Astrocyte (in vitro differentiated cells and primary cell): ENCODE measurements at regions not wholly inside any gene's neighbourhood (a gene's known extent, or its start where the extent isn't known, plus 50 kb on each side); places are given as distances from the start of the nearest gene placed in this dataset.

Experiments used
- CTCF ChIP-seq: IDR thresholded peaks from 2 replicates; pipeline ENCODE4 v1.5.1; 2011; ENCODE audit warnings: low read depth, mild to moderate bottlenecking, inconsistent platforms, low read length, moderate library complexity; ENCODE audit not compliant: insufficient read depth
- EZH2 ChIP-seq: IDR thresholded peaks from 2 replicates; pipeline ENCODE4 v1.6.1; 2012; ENCODE audit warnings: mild to moderate bottlenecking, low read length, inconsistent platforms; ENCODE audit not compliant: insufficient read depth

GRCh38 chr2:9063023-9063606 lies 59.6 kb upstream of the MBOAT2 start:
- TF ChIP-seq CTCF = no peak
- no peak for TF ChIP-seq EZH2
